Sigmoid colon (tissue), 4 donors: ENCODE measurements at regions not wholly inside any gene's neighbourhood (a gene's known extent, or its start where the extent isn't known, plus 50 kb on each side); places are given as distances from the start of the nearest gene placed in this dataset.

Experiments used
- CTCF ChIP-seq, 4 experiments: fragments of 450-650 bp in 3 of 4; fragments of 200-600 bp in 1 of 4; IDR thresholded peaks; one replicate each; pipeline ENCODE4 v1.5.1; 2016 to 2019; ENCODE audit warnings: antibody characterized with exemption in 4 of 4, mild to moderate bottlenecking in 3 of 4, moderate library complexity in 2 of 4
- EP300 ChIP-seq, 4 donors: sonication (generic); formaldehyde crosslinking; IDR thresholded peaks; one replicate each; pipeline ENCODE4 v1.6.1; 2017; ENCODE audit warnings: antibody characterized with exemption in 4 of 4
- POLR2A ChIP-seq, 2 donors: fragments of 450-650 bp; IDR thresholded peaks; one replicate each; pipeline ENCODE4 v1.6.1; 2016; ENCODE audit warnings: antibody characterized with exemption in 2 of 2, mild to moderate bottlenecking in 2 of 2, moderate library complexity in 2 of 2
- POLR2AphosphoS5 ChIP-seq, 4 donors: sonication (generic); formaldehyde crosslinking; IDR thresholded peaks; one replicate each; pipeline ENCODE4 v1.6.1; 2017; ENCODE audit warnings: antibody characterized with exemption in 4 of 4

GRCh38 chr2:217650716-217651360, 352.0 kb downstream of the TNS1 start:
- TF ChIP-seq CTCF (IDR thresholded peaks at IDR 0.05) (peak; percentile 24 to 58 (median 52)), POLR2A (IDR thresholded peaks at IDR 0.05) (no peak), POLR2AphosphoS5 (IDR thresholded peaks at IDR 0.05) (peak in 1 of 4 donors; percentile 13), EP300 (IDR thresholded peaks at IDR 0.05) (no peak)
